Neural crest cell (in vitro differentiated cells): ENCODE measurements at regions not wholly inside any gene's neighbourhood (a gene's known extent, or its start where the extent isn't known, plus 50 kb on each side); places are given as distances from the start of the nearest gene placed in this dataset.

Experiments
- DNase-seq: peaks from one replicate; pipeline ENCODE4 v3.0.0; 2021; ENCODE audit warnings: low read depth, mixed read lengths, low spot score
- H3K27ac Mint-ChIP-seq: one replicate; pipeline ENCODE4 v1.8.0; 2021; ENCODE audit warnings: mild to moderate bottlenecking, mixed read lengths; ENCODE audit not compliant: unreplicated experiment
- H3K27me3 Mint-ChIP-seq: 2 replicates; pipeline ENCODE4 v1.8.0; 2021; ENCODE audit warnings: low read depth, mild to moderate bottlenecking, mixed read lengths
- H3K36me3 Mint-ChIP-seq: 2 replicates; pipeline ENCODE4 v1.8.0; 2021; ENCODE audit warnings: low read depth, mild to moderate bottlenecking, mixed read lengths
- H3K4me1 Mint-ChIP-seq: 2 replicates; pipeline ENCODE4 v1.8.0; 2021; ENCODE audit warnings: mixed read lengths
- H3K4me3 Mint-ChIP-seq: one replicate; pipeline ENCODE4 v1.8.0; 2021; ENCODE audit warnings: mild to moderate bottlenecking, mixed read lengths
- H3K9me3 Mint-ChIP-seq: 2 replicates; pipeline ENCODE4 v1.8.0; 2021; ENCODE audit warnings: mixed read lengths
- CTCF ChIP-seq: fragments of 200-600 bp; sonication (generic); conservative IDR thresholded peaks from 2 replicates; pipeline ENCODE4 v1.5.0; 2021; ENCODE audit warnings: antibody characterized with exemption, mild to moderate bottlenecking

GRCh38 chr17:73722165-73722564 lies 77.9 kb upstream of the SDK2 start:
- Mint-ChIP-seq H3K36me3 (no peaks in the 10 kb centered on the region), H3K9me3 (no peaks in the 10 kb centered on the region), H3K27me3 (no peaks in the 10 kb centered on the region), H3K27ac (no peak overlapping the region), H3K4me3 (no peak overlapping the region), H3K4me1 (peaks cover 45% of the 10 kb centered on the region)
- no peak for TF ChIP-seq CTCF
- DNase-seq, result no peak

GRCh38 chr17:73723317-73723716 lies 79.1 kb upstream of the SDK2 start:
- H3K9me3 Mint-ChIP-seq, result no peaks in the 10 kb centered on the region

GRCh38 chr17:73724341-73724740 lies 80.1 kb upstream of the SDK2 start:
- H3K36me3 Mint-ChIP-seq, result no peaks in the 10 kb centered on the region
- TF ChIP-seq CTCF, result no peak
- no peak overlapping the region for H3K4me3 Mint-ChIP-seq
- peaks cover 30% of the 10 kb centered on the region for H3K4me1 Mint-ChIP-seq
- no peak for DNase-seq
- H3K27me3 Mint-ChIP-seq, result peaks cover 2% of the 10 kb centered on the region
- no peaks in the 10 kb centered on the region for H3K9me3 Mint-ChIP-seq
- no peak overlapping the region for H3K27ac Mint-ChIP-seq

More at GRCh38 chr17:73723317-73723716, 79.1 kb upstream of the SDK2 start:
- Mint-ChIP-seq H3K4me1 (peaks cover 40% of the 10 kb centered on the region), H3K27ac (no peak overlapping the region), H3K4me3 (no peak overlapping the region), H3K27me3 (no peaks in the 10 kb centered on the region), H3K36me3 (no peaks in the 10 kb centered on the region)
- TF ChIP-seq CTCF, result no peak
- no peak for DNase-seq

- no peak for DNase-seq
- TF ChIP-seq CTCF, result no peak
- H3K4me1 Mint-ChIP-seq, result peaks cover 23% of the 10 kb centered on the region
- H3K27ac Mint-ChIP-seq, result no peak overlapping the region
- no peaks in the 10 kb centered on the region for H3K36me3 Mint-ChIP-seq
- no peak overlapping the region for H3K4me3 Mint-ChIP-seq
- H3K9me3 Mint-ChIP-seq, result no peaks in the 10 kb centered on the region
- peaks cover 5% of the 10 kb centered on the region for H3K27me3 Mint-ChIP-seq
These were observed 80.7 kb upstream of the SDK2 start for GRCh38 chr17:73724990-73725389.

- no peak overlapping the region for H3K27ac Mint-ChIP-seq
- TF ChIP-seq CTCF, result no peak
- no peak for DNase-seq
- peaks cover 5% of the 10 kb centered on the region for H3K27me3 Mint-ChIP-seq
- peaks cover 2% of the 10 kb centered on the region for H3K36me3 Mint-ChIP-seq
- no peak overlapping the region for H3K4me3 Mint-ChIP-seq
- H3K4me1 Mint-ChIP-seq, result peaks cover 13% of the 10 kb centered on the region
- peaks cover 5% of the 10 kb centered on the region for H3K9me3 Mint-ChIP-seq
These were observed 81.7 kb upstream of the SDK2 start for GRCh38 chr17:73725794-73726515.
